ENCODE measurements at regions not wholly inside any gene's neighbourhood (a gene's known extent, or its start where the extent isn't known, plus 50 kb on each side); places are given as distances from the start of the nearest gene placed in this dataset.

- no peak for DNase-seq
Observed at GRCh38 chr9:135413086-135413375, 66.6 kb upstream of the PPP1R26 start.

GRCh38 chr9:135413461-135413860 is 66.1 kb upstream of the PPP1R26 start:
- DNase-seq, result no peak

GRCh38 chr9:135414293-135414692 is 65.3 kb upstream of the PPP1R26 start:
- no peak for DNase-seq

GRCh38 chr9:135415586-135415985 is 64.0 kb upstream of the PPP1R26 start:
- no peak for DNase-seq

- DNase-seq, result no peak
Observed at GRCh38 chr9:135416664-135417290, 62.8 kb upstream of the PPP1R26 start.

GRCh38 chr9:135418161-135418560 is 61.4 kb upstream of the PPP1R26 start:
- DNase-seq, result no peak

GRCh38 chr9:135419106-135419505 is 60.5 kb upstream of the PPP1R26 start:
- no peak for DNase-seq

- DNase-seq, result no peak
Observed at GRCh38 chr9:135422341-135422944, 57.1 kb upstream of the PPP1R26 start.

GRCh38 chr9:135423725-135424124 is 55.9 kb upstream of the PPP1R26 start:
- no peak for DNase-seq

Data from activated CD8-positive, alpha-beta memory T cell treated with anti-CD3 and anti-CD28 coated beads for 24 hours (primary cell).